ENCODE measurements at regions not wholly inside any gene's neighbourhood (a gene's known extent, or its start where the extent isn't known, plus 50 kb on each side); places are given as distances from the start of the nearest gene placed in this dataset.

DNA sequence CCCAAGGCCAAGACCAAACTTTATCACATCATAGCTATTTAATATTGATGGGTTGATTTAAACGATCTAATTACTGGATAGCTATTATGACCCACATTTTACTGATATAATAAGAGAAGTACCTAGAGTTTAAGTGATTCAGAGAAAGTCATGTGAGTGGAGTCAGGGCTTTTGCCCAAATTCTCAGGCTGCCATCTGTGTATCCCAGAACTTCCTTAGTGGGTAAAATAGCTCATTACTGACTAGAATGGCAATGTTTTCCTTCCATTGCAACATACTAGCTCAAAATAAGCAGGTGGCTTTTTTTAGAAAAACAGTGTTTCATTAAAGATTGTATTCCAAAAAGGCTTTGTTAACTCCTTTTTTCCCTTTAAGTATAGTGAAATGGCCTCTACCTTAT, 113.9 kb upstream of the MAF start:
- TF ChIP-seq, protein P1, sequence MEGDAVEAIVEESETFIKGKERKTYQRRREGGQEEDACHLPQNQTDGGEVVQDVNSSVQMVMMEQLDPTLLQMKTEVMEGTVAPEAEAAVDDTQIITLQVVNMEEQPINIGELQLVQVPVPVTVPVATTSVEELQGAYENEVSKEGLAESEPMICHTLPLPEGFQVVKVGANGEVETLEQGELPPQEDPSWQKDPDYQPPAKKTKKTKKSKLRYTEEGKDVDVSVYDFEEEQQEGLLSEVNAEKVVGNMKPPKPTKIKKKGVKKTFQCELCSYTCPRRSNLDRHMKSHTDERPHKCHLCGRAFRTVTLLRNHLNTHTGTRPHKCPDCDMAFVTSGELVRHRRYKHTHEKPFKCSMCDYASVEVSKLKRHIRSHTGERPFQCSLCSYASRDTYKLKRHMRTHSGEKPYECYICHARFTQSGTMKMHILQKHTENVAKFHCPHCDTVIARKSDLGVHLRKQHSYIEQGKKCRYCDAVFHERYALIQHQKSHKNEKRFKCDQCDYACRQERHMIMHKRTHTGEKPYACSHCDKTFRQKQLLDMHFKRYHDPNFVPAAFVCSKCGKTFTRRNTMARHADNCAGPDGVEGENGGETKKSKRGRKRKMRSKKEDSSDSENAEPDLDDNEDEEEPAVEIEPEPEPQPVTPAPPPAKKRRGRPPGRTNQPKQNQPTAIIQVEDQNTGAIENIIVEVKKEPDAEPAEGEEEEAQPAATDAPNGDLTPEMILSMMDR (IDR thresholded peaks at IDR 0.05) = no peak
- TF ChIP-seq EZH2 (IDR thresholded peaks at IDR 0.05; ENCODE audit: borderline replicate concordance, insufficient read depth, low read depth, low read length, poor library complexity, severe bottlenecking) = no peak
